HG02798 (cell line): ENCODE measurements at regions not wholly inside any gene's neighbourhood (a gene's known extent, or its start where the extent isn't known, plus 50 kb on each side); places are given as distances from the start of the nearest gene placed in this dataset.

Experiments used
- ATAC-seq: cut with Tn5 transposase; IDR thresholded peaks from one replicate; pipeline ENCODE4 v1.9.1; 2021; ENCODE audit warnings: mild to moderate bottlenecking; ENCODE audit not compliant: unreplicated experiment, poor library complexity

DNA sequence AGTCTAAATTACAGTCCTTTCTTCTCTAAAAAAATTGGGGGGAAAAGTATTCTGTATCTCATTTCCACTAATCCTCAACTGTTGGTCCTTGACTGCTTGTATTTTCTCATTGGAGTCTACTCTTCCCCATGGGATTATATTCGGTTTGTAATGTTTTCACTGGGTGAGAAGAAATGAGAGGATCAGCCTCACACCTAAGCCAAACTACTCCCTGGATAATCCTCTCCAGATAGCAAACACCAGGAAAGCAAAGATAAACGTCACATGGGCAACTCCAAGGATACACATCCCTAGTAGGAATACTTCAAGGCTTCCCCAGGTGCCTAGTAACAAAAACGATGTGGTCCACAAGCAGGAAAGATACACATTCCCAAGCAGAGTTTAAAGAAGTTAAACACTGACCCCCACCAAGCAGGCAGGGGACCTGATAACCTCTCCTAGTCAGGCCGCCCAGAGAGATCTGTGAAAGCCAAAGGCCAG, 53.9 kb upstream of the SOX4 start:
- ATAC-seq, result no peak
